Smooth muscle cell (in vitro differentiated cells): ENCODE measurements at regions not wholly inside any gene's neighbourhood (a gene's known extent, or its start where the extent isn't known, plus 50 kb on each side); places are given as distances from the start of the nearest gene placed in this dataset.

Source experiments
- DNase-seq: peaks from one replicate; lab custom pipeline; 2025; ENCODE audit not compliant: unreplicated experiment; lab: John Stamatoyannopoulos, UW
- H2AFZ ChIP-seq: fragments of 200-600 bp; sonication (generic); 2 replicates; pipeline ENCODE4 v1.6.0; 2016; ENCODE audit warnings: antibody characterized with exemption, low read depth, mild to moderate bottlenecking
- H3F3A ChIP-seq: fragments of 200-600 bp; sonication (generic); 2 replicates; pipeline ENCODE4 v1.6.0; 2017; ENCODE audit warnings: antibody characterized with exemption, low read depth
- H3K27ac ChIP-seq: fragments of 200-600 bp; sonication (generic); 2 replicates; pipeline ENCODE4 v1.5.1; 2016; ENCODE audit warnings: low read depth, mild to moderate bottlenecking
- H3K27me3 ChIP-seq: fragments of 200-600 bp; sonication (generic); 2 replicates; pipeline ENCODE4 v1.6.1; 2016; ENCODE audit warnings: low read depth, mild to moderate bottlenecking
- H3K36me3 ChIP-seq: fragments of 200-600 bp; sonication (generic); 2 replicates; pipeline ENCODE4 v1.5.1; 2016; ENCODE audit warnings: low read depth
- H3K4me1 ChIP-seq: fragments of 200-600 bp; sonication (generic); 2 replicates; pipeline ENCODE4 v1.5.1; 2016; ENCODE audit warnings: low read depth
- H3K4me2 ChIP-seq: fragments of 200-600 bp; sonication (generic); 2 replicates; pipeline ENCODE4 v1.6.0; 2016; ENCODE audit warnings: mild to moderate bottlenecking
- H3K4me3 ChIP-seq: fragments of 200-600 bp; sonication (generic); 2 replicates; pipeline ENCODE4 v1.5.1; 2016; ENCODE audit warnings: mild to moderate bottlenecking
- H3K79me2 ChIP-seq: fragments of 200-600 bp; sonication (generic); 2 replicates; pipeline ENCODE4 v1.6.0; 2016; ENCODE audit warnings: low read depth, mild to moderate bottlenecking
- H3K9ac ChIP-seq: fragments of 200-600 bp; sonication (generic); 2 replicates; pipeline ENCODE4 v1.6.0; 2016; ENCODE audit warnings: low read depth
- H3K9me3 ChIP-seq: fragments of 200-600 bp; sonication (generic); replicated peaks from 2 replicates; pipeline ENCODE4 v1.5.1; 2016; ENCODE audit warnings: low read depth
- H4K20me1 ChIP-seq: fragments of 200-600 bp; sonication (generic); 2 replicates; pipeline ENCODE4 v1.6.0; 2016; ENCODE audit warnings: low read depth
- CTCF ChIP-seq: fragments of 200-600 bp; sonication (generic); IDR thresholded peaks from 2 replicates; pipeline ENCODE4 v1.5.1; 2017; ENCODE audit warnings: borderline replicate concordance, mild to moderate bottlenecking, antibody characterized with exemption; ENCODE audit not compliant: insufficient read depth, poor library complexity, severe bottlenecking
- WGBS: methylation state at CpG from one replicate; pipeline ENCODE4 v1.1.7; 2016; ENCODE audit warnings: low lambda C conversion rate; 5-methylcytosine and 5-hydroxymethylcytosine counted together

- H3K79me2 ChIP-seq: no peaks in the 10 kb centered on the region
- 79% methylated on average over 4 of the region's 4 CpGs for WGBS
- no peaks in the 10 kb centered on the region for H3F3A ChIP-seq
- no peak overlapping the region for H3K4me2 ChIP-seq
- no peak overlapping the region for H3K4me3 ChIP-seq
- no peak for TF ChIP-seq CTCF
- H3K9ac ChIP-seq: no peak overlapping the region
- H2AFZ ChIP-seq: no peak overlapping the region
- H4K20me1 ChIP-seq: no peaks in the 10 kb centered on the region
- H3K27ac ChIP-seq: no peak overlapping the region
- DNase-seq: no peak
- H3K4me1 ChIP-seq: no peaks in the 10 kb centered on the region
- H3K27me3 ChIP-seq: no peaks in the 10 kb centered on the region
- H3K36me3 ChIP-seq: no peaks in the 10 kb centered on the region
- H3K9me3 ChIP-seq: no peaks in the 10 kb centered on the region
These were observed 328.6 kb downstream of the CDH2 start for GRCh38 chr18:27848336-27848735.

GRCh38 chr18:27847412-27847811 is 329.5 kb downstream of the CDH2 start:
- 45% methylated on average over 4 of the region's 4 CpGs for WGBS

GRCh38 chr18:27845897-27846296 is 331.0 kb downstream of the CDH2 start:
- TF ChIP-seq CTCF: no peak
- Histone ChIP-seq H2AFZ (no peak overlapping the region), H3K79me2 (no peaks in the 10 kb centered on the region), H4K20me1 (no peaks in the 10 kb centered on the region), H3K36me3 (no peaks in the 10 kb centered on the region), H3K4me1 (no peaks in the 10 kb centered on the region), H3K9ac (no peak overlapping the region), H3K4me2 (no peak overlapping the region), H3K27me3 (no peaks in the 10 kb centered on the region), H3K4me3 (no peak overlapping the region), H3K27ac (no peak overlapping the region), H3F3A (no peaks in the 10 kb centered on the region), H3K9me3 (no peaks in the 10 kb centered on the region)
- DNase-seq: no peak
- WGBS: 63% methylated on average over 2 of the region's 2 CpGs

More at GRCh38 chr18:27847412-27847811, 329.5 kb downstream of the CDH2 start:
- H2AFZ ChIP-seq: no peak overlapping the region
- no peaks in the 10 kb centered on the region for H3K9me3 ChIP-seq
- no peak overlapping the region for H3K27ac ChIP-seq
- DNase-seq: no peak
- no peak overlapping the region for H3K9ac ChIP-seq
- H3K79me2 ChIP-seq: no peaks in the 10 kb centered on the region
- TF ChIP-seq CTCF: no peak
- H4K20me1 ChIP-seq: no peaks in the 10 kb centered on the region
- H3K36me3 ChIP-seq: no peaks in the 10 kb centered on the region
- H3K4me3 ChIP-seq: no peak overlapping the region
- no peak overlapping the region for H3K4me2 ChIP-seq
- H3K4me1 ChIP-seq: no peaks in the 10 kb centered on the region
- H3F3A ChIP-seq: no peaks in the 10 kb centered on the region
- H3K27me3 ChIP-seq: no peaks in the 10 kb centered on the region

GRCh38 chr18:27843783-27844777 is 332.9 kb downstream of the CDH2 start:
- H3K4me3 ChIP-seq: no peak overlapping the region
- no peak for TF ChIP-seq CTCF
- H3K9ac ChIP-seq: no peak overlapping the region
- H3K36me3 ChIP-seq: no peaks in the 10 kb centered on the region
- H3K4me2 ChIP-seq: no peak overlapping the region
- 33% methylated on average over 3 of the region's 3 CpGs for WGBS
- no peaks in the 10 kb centered on the region for H3K9me3 ChIP-seq
- H3F3A ChIP-seq: no peaks in the 10 kb centered on the region
- H3K4me1 ChIP-seq: peaks cover 2% of the 10 kb centered on the region
- H3K79me2 ChIP-seq: no peaks in the 10 kb centered on the region
- no peak for DNase-seq
- no peaks in the 10 kb centered on the region for H4K20me1 ChIP-seq
- no peaks in the 10 kb centered on the region for H3K27me3 ChIP-seq
- no peak overlapping the region for H2AFZ ChIP-seq
- H3K27ac ChIP-seq: no peak overlapping the region
